Inferior parietal cortex (tissue), 1 donor: ENCODE measurements at regions not wholly inside any gene's neighbourhood (a gene's known extent, or its start where the extent isn't known, plus 50 kb on each side); places are given as distances from the start of the nearest gene placed in this dataset.
"Not testable (repeated sequence)": the region's sequence is repeated elsewhere in the genome, so short reads cannot be mapped to it uniquely, and the experiment has no call there.

ENCODE experiments used
- DNase-seq: peaks from one replicate; pipeline ENCODE4 v3.0.0-alpha.2; 2016; ENCODE audit errors: extremely low spot score

DNA sequence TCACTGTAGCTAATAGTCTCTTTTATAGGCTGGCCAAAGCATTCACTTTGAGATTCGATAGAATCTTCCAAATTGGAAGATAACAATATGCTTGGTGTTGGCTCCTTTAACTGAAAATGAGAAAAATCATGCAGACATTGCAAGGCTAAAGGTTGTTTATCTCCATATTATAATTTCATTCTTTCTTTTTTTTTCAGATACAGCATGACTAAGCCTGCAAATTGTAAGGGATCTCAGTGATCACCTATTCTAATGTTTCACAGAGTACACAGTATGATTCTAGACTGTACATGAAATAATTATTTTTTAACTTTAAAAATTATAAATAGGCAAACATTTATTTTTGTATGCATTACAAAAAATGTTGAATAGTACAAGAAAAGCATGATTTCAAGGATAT, 451.7 kb upstream of the DDI1 start:
- no peak for DNase-seq

DNA sequence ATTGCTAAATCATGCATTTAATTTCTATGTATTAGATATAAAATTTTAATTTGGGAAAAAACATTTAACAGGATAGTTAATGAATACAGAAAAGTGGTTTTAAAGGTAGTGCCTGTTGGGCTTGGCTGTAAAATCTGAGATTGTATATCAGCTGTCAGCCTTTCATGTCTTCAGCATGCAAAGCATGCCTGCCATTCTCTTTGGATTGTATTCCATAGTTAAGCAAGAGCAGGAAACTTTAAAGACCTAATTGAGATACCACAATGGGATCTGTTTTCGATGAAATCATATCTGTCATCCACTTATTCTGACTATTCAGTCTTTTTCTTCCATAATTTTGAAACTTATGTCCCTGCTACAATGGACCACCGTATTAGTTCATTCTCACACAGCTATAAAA, 451.0 kb upstream of the DDI1 start:
- DNase-seq: no peak

DNA sequence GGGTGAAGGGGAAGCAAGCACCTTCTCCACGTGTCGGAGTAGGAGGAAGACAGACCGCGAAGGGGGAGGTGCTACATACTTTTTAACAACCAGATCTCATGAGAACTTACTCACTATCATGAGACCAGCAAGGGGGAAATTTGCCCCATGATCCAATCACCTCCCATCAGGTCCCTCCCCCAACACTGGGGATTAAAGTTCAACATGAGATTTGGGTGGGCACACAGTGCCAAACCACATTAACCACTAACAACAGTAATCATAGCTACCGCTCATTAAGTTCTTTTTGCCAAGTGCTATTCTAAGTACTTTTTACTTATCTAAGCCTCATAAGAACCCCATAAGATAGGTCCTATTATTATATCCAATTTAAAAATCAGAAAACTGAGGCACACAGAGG, 450.5 kb upstream of the DDI1 start:
- no peak for DNase-seq

DNA sequence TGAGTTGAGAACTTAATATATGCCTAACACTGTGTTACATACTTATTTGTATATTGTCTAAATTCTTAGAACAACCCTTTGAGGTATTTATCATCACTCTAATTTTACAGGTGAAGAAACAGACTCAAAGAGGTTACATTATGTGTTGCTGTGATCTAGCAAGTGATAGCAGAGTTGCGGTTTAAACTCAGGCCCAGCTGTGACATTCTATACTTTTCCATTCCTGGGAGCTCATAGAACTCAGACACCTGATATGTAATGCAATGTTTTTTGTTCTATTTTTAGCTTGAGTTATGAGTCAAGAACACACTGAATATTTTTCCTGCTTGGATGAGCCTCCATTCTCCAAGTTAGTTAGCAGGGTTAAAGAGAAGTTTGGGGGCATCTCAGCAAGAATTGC, 449.7 kb upstream of the DDI1 start:
- DNase-seq: no peak

DNA sequence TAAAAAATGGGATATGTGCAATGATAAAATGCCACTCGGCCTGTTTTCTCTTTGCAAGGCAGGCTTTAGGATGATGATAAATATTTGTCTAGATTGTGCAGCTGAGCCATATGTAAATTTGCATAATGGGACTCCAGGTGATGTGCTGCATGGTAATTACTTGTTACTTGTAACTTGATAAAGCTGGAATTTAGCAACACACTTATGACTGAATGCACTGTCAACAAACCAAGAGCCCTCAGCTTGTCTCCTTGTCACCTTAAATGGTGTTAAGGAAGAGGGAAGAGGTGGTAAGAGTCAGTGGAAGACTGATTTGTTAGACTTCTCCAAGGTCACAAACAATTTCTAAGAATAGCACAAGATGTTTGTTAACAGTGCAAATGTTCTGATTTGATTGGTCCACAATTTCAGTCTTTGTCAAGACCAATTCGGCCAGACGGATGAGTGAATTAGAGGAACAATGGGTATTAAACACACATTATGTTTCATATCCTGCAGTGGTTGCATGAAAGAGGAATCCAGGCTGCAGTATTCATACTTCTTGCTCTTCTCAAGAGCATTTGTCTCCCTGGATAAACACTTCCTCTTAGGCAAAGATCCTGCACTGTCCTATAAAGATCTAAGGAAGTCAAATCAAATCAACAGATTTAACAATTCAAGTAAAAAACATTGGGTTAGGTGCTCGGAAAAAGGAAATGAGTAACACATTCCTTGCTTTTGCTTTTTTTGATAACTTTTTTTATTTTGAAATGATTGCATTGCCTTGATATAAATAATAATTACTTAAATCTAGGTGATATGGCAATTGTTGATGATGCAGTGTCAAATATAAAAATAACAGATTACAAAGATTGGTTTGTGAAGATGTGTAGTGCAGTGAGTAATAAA, 448.3 kb upstream of the DDI1 start:
- no peak for DNase-seq

DNA sequence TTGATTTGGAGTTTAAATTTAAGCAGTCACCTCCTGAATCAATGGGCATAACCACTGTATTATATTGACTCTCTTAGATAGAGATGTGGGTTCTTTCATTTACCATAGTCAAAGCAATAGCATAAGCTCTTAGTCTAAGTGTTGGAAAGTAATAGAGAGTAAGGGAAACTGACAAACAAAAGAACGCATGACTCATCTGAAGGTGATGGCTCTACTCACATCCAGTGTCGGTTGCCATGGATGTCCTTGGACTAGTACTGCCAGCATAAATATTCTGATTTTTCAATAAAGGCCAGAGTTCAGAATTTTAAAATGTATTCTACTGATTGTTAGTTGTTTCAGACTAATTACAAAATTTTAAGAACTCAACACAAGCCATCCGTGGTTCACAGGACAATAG, 444.9 kb upstream of the DDI1 start:
- no peak for DNase-seq

DNA sequence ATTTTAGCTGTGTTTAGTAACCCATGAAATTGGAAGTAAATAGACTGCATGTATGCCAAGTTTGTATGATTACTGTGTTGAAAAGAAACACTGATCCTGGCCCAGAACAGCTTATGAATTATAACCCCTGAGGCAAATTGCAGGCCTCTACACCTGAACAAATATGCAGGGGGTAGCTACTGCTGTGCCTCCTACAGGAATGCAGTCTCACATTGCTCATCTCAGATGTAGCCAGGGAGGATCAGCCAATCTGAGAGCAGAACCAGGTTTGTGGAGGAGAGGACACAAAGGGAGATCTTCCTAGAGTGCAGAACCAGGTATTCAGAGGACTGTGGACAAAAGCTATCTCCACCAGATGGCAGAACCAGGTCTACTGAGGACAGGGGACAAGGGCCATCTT, 442.2 kb upstream of the DDI1 start:
- no peak for DNase-seq

DNA sequence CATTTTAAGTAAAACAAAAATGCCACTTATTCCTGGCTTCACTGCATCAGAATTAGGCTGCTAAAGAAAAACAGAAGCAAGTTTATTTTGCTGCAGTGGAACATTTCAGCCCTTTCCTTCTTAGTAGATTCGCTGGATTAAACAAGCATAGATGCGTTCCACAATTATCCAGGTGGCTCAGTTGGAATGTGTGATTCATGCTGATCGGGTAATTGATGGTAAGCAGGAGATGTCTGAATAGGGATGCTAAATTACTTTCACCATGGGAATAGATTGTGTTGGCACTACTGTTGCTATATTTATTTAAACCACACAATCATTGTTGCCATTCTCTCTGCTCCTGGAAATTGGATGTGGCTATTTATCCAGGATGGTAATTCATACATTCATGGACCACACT, 440.1 kb upstream of the DDI1 start:
- DNase-seq: no peak

DNA sequence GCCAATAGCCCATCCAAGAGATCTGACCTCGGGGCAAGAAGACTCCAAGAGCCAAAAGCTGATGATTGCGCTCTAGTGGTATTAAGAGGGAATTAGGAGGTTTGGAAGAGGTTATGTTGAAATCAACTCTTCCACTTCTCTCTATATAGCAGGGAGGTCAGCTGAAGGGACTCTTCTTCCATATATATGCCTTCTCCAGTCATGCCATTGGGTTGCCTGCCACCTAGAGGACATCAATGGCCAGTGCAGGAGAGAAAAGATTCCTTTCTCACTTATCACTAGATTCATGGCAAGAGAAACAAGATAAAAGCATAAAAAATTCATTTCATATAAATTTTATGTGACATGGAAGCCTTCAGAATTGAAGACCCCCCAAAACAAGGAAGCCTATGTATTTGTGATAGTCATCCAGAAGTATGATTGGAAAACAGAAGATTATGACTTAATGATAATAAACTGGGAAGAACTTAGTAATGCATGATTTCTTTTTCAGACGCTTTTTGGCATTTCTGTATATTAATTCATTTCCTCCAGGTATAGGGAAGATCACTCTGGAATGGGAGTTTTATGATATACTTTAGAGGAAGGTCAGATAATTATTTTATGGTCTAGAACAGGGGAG, 435.1 kb upstream of the DDI1 start:
- peak; percentile 68 for DNase-seq

DNA sequence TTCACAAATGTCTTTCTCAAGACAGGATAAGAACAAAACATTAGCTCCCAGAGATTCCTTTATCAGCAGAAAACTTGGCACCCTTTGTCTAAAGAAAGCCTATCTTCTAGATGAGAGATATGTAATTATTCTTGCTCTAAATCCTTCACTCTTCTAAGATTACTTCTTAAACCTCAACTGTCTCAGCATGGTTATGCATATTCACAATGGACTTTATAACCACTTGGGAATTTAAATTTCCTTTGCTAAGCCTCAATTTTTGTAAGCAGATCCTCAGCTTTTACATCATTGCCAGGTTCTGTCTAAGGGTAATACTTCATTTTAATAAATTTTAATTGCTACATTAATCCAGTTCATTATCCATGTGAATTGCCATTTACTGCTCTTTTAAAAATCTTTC, 433.6 kb upstream of the DDI1 start:
- DNase-seq: no peak

DNA sequence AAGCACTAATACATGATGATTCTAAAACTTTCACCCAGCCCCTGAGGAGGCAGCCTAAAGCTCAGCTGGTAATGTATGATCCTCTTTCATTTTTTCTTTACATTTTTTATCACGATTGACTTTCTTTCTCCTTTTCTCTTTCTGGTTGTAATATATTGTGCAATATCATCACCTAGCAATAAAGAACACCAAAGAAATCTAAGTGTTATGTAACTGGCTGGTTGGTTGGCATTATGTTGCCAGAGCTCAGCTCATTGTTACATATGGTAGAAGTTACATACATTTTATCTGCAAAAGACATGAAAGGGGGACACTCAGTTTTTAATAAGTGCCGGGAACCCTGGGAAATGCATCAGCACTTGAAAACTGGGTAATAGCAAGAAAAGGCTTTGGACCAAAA, 432.1 kb upstream of the DDI1 start:
- DNase-seq: no peak

DNA sequence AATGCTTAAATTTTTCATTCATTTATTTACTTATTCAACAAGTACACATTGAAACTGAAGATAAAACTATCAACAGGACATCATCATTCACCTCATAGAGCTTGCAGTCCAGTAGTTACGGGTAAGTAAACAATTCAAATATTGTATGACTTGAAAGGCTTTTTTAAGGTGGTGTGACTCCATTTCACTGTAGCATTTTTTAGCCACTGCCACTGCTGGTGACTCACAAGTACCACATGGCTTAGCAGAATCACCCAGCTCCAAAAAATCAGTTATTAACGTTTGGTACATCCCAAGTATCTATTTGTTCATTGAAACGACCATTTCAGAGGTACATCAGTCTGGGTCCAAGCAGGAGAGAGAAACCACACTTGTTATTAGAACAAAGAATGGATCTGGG, 427.9 kb upstream of the DDI1 start:
- DNase-seq: no peak

DNA sequence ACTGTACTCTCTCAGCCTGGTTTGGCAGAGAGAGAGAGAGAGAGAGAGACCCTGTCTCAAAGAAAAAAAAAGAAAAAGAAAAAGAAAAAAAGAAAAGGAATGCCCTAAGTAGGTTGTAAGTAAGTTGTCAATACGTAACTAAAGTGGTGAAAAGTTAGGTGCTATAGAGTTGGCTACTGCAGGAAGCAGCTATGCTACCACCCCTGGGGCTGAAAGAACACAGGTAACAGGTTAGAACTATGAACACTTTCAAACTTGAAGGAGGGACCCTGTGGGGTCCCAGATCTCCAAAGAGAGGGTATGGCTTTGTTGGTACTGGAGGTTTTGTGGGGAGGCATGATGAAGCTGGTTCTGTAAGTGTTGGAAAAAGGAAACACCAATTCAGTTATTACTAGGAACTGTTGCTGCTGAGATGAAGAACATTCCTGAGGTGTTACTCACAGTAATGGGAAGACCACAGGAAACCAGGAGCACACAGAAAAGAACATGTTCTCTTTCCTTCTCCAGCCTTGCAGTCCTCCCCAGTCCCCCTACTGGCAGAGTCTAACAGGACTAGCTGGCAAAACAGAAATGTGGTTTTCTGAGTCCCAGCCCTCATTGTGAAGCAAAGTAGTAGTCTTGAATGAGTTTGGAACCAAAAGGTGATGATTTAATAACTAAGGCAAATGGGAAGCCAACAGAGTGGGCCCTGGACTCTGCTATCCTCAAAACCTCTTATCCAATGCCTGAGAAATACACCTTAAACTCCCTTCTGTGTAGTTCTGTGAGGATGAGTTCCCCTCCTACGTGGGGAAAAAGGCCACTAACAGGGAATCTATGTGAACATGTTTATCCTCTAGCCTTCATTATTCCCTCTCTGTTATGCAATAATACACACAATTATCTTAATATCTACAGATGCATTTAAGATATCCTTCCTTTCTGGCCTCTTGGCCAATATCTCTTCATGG, 427.0 kb upstream of the DDI1 start:
- no peak for DNase-seq

DNA sequence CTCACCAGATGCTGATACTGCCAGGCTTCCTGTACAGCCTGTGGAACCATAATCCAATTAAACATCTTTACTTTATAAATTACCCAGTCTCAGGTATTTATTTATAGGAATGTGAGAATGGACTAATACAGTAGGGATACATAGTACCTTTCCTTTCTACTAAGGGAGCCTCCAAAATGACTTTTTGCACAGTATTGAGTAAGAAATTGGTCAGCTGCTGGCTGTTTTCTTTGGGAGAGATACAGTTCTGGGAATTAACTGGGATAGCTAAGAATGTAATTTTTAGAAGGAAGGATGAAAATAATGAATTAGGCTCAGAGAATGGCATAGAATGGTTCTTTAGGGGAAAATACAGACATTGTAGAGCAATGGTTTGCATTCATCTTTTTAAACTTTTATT, 426.0 kb upstream of the DDI1 start:
- DNase-seq: no peak

DNA sequence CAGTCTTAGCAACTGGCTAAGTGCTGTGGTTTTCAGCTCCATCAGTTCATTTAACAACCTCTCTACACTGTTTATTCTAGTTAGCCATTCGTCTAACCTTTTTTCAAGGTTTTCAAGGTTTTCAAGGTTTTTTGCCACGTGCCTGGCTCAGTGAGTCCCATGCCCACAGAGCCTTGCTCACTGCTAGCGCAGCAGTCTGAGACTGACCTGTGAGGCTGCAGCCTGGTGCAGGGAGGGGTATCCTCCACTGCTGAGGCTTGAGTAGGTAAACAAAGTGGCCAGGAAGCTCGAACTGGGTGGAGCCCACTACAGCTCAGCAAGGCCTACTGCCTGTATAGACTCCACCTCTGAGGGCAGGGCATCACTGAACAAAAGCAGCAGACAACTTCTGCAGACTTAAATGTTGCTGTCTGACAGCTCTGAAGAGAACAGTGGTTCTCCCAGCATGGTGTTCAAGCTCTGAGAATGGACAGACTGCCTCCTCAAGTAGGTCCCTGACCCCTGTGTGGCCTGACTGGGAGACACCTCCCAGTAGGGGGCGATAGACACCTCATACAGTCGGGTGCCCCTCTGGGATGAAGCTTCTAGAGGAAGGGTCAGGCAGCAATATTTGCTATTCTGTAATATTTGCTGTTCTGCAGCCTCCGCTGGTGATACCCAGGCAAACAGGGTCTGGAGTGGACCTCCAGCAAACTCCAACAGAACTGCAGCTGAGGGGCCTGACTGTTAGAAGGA, 424.7 kb upstream of the DDI1 start:
- not testable (repeated sequence) for DNase-seq

DNA sequence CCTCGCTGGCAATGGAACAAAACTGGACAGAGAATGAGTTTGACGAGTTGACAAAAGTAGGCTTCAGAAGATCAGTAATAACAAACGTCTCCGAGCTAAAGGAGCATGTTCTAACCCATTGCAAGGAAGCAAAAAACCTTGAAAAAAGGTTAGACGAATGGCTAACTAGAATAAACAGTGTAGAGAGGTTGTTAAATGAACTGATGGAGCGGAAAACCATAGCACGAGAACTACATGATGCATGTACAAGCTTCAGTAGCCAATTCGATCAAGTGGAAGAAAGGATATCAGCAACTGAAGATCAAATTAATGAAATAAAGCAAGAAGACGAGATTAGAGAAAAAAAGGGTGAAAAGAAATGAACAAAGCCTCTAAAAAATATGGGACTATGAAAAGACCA, 424.0 kb upstream of the DDI1 start:
- DNase-seq: not testable (repeated sequence)

DNA sequence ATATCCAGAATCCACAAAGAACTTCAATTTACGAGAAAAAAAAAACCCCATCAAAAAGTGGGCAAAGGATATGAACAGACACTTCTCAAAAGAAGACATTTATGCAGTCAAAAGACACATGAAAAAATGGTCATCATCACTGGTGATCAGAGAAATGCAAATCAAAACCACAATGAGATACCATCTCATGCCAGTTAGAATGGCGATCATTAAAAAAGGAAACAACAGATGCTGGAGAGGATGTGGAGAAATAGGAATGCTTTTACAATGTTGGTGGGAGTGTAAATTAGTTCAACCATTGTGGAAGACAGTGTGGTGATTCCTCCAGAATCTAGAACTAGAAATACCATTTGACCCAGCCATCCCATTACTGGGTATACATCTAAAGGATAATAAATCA, 419.9 kb upstream of the DDI1 start:
- DNase-seq: not testable (repeated sequence)

DNA sequence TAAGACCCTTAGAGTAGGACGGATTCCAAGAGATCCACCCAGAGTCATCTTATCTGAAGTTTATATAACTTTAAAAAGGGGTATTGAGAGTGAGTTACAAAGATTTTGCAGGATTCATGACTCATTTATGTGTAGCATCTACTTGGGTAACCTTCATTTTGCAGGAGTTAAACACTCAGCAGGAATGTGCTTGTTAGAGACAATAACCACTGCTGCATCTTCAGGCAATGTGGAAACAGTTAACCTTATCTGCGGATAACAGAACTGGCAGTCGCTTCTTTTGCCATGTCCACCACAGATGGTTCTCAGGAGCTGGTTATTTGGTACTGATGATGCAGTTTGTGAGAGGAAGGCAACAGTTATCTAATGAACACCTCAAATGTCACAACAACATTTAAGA, 417.9 kb upstream of the DDI1 start:
- no peak for DNase-seq

DNA sequence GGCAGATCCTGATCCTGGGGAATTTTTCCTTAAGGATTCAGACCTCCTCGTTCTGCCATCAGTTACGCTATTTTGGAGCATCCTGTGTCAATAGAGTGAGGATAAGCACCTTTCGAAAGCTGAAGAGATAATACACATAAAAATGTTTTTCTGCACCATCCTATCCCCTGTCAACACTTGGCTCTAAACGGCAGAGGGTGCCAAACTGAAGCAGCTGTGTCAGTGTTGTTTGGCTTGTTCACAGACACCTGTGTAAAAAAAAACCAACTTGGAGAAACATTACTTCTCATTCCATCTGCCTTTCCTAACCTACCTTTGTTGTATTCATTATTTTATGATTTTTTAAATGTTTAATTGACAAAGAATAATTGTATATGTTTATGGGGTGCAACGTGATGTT, 417.0 kb upstream of the DDI1 start:
- peak; percentile 32 for DNase-seq

DNA sequence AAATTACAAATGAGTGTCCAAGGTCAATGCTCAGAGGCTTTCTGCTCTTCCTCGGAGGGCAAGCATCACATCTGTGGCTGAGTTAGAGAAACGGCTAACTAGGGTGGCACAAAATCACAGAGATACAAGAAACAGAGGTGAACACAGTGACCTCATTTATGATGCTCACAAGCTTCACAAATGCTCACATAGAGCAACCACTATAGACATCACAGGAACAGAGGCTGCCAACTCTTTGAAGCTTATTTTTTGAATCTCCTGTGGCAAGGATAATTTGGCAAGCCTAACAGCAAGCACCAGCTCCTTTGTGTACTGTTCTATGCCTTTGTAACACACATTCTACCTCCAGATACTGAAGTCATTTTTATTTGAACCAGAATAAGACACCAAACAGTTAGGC, 416.5 kb upstream of the DDI1 start:
- peak; percentile 19 for DNase-seq

DNA sequence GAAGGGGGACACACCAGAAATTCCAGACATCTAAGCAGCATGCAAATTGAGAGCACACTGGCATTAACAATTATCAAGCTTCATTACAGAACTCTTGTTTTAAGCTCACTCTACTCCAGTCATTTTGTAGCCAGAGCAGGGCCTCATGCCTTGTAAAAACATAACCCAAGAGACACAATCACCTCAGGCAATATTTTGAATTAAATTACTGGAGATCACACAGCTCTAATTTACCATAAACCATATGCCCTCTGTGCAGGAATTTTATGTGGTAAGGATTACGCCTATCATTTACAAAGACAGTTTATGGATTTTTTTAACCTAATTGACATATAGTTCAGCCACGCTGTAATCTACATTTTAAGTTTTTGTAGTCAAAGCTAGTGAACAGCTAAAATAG, 414.1 kb upstream of the DDI1 start:
- DNase-seq: no peak

DNA sequence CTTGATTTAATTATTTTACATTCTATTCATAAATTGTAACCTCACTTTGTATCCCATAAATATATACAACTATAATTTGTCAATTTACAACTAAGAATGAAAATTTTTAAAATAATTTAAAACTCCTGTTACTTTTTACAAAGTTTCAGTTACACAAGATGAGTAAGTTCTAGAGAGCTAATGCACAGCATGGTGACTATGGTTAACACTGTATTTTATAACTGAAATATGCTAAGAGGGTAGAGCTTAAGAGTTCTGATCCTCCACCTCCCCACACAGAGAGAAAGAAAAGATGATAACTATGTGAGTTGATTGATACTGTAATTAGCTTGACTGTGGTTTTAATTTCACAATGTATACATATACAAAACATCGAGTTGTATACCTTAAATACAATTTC, 412.5 kb upstream of the DDI1 start:
- DNase-seq: no peak
